Activated T-cell treated with anti-CD3 and anti-CD28 coated beads, Interleukin-2, amount 50 U/mL, for 24 hours (primary cell): ENCODE measurements at regions not wholly inside any gene's neighbourhood (a gene's known extent, or its start where the extent isn't known, plus 50 kb on each side); places are given as distances from the start of the nearest gene placed in this dataset.
"Not testable (repeated sequence)": the region's sequence is repeated elsewhere in the genome, so short reads cannot be mapped to it uniquely, and the experiment has no call there.

Experiments
- DNase-seq: peaks from one replicate; pipeline ENCODE4 v3.0.0-alpha.2; 2020
- H3K27ac Mint-ChIP-seq: 2 replicates; pipeline ENCODE4 v1.8.0; 2020; ENCODE audit warnings: mild to moderate bottlenecking, mixed read lengths
- H3K27me3 Mint-ChIP-seq: 2 replicates; pipeline ENCODE4 v1.8.0; 2020; ENCODE audit warnings: mixed read lengths
- H3K36me3 Mint-ChIP-seq: 2 replicates; pipeline ENCODE4 v1.8.0; 2020; ENCODE audit warnings: low read depth, mixed read lengths
- H3K4me1 Mint-ChIP-seq: 2 replicates; pipeline ENCODE4 v1.8.0; 2020; ENCODE audit warnings: low read depth, mixed read lengths
- H3K4me3 Mint-ChIP-seq: 2 replicates; pipeline ENCODE4 v1.8.0; 2020; ENCODE audit warnings: mild to moderate bottlenecking, moderate library complexity, mixed read lengths
- H3K9me3 Mint-ChIP-seq: 2 replicates; pipeline ENCODE4 v1.8.0; 2020; ENCODE audit warnings: mixed read lengths

DNA sequence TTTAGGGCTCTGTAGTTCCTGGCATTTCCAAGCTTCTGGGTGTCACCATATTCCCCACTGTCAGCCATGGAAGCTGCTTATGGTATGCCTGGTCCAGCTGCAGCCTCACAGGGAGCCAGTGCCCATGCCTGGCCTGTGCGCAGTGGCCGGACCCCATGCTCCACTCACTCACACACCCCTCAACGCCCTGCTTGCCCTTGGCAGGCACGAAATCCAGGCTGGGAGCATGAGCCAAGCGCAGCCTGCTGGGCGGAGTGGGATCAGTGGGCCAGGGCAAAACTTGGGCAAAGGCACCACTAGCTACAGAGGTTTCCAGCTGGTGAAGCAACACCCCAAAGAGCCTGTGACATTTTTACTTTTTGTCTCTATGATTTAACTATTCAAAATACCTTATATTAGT is 520.4 kb downstream of the RWDD3 start:
- no peak overlapping the region for H3K27ac Mint-ChIP-seq
- no peaks in the 10 kb centered on the region for H3K27me3 Mint-ChIP-seq
- DNase-seq: no peak
- H3K4me3 Mint-ChIP-seq: no peak overlapping the region
- H3K36me3 Mint-ChIP-seq: no peaks in the 10 kb centered on the region
- H3K9me3 Mint-ChIP-seq: peaks cover 22% of the 10 kb centered on the region
- no peaks in the 10 kb centered on the region for H3K4me1 Mint-ChIP-seq

DNA sequence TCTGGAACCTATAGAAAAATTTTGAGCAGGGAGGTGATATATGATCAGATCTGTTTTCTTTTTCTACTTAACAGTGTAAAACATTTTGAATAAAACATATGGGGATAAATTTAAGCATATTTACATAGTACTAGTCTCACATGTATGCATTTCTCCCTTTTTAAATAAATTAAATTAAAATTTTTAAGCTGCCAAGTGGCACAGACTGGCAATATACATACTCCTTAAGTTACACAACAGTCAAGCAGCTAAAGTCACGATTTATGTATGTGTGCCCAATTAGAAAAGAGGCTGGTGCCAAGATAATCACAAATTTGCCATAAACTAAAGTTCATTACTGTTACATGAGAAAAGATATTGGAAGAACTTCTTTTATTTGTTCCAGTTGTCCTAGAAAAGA is 532.0 kb downstream of the RWDD3 start:
- no peak overlapping the region for H3K4me3 Mint-ChIP-seq
- no peak overlapping the region for H3K27ac Mint-ChIP-seq
- H3K4me1 Mint-ChIP-seq: no peaks in the 10 kb centered on the region
- H3K9me3 Mint-ChIP-seq: peaks cover 12% of the 10 kb centered on the region
- H3K36me3 Mint-ChIP-seq: no peaks in the 10 kb centered on the region
- H3K27me3 Mint-ChIP-seq: no peaks in the 10 kb centered on the region
- no peak for DNase-seq

DNA sequence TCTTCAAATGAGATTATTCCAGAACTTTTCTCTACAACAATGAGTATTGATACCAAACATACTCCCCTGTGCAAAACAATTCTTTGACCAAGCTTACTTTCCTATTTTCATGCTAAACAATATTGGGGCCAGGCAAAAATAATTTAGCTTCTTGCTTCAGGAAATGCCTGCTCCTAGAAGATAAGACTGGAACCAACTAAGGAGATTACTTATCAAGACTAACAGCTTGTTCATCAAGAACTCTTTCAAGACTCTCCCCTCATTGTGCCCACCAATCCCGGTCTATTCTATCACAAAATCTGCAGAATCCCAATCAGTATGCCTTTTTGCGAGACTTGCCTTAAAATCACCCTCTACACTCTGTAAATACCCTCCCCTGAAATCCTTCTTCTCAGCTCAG is 536.6 kb downstream of the RWDD3 start:
- Mint-ChIP-seq H3K4me3 (no peak overlapping the region), H3K27me3 (no peaks in the 10 kb centered on the region), H3K27ac (no peak overlapping the region), H3K9me3 (peaks cover 10% of the 10 kb centered on the region), H3K36me3 (no peaks in the 10 kb centered on the region), H3K4me1 (no peaks in the 10 kb centered on the region)
- no peak for DNase-seq

DNA sequence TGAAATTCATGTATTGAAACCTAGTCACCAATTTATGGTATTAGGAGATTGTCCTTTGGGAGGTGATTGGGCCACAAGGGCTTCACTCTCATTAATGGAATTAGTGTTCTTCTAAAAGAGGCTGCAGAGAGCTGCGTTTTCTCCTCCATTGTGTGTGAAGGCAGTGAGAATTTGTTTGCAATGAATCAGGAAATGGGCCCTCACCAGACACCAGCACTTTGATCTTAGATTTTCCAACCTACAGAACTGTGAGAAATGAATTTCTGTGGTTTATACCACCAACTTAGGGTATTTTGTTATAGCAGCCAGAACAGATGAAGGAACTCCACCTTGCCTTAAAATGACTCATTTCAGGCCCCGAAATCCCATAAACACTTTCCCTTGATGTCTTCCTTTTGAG is 544.2 kb downstream of the RWDD3 start:
- H3K4me3 Mint-ChIP-seq: no peak overlapping the region

DNA sequence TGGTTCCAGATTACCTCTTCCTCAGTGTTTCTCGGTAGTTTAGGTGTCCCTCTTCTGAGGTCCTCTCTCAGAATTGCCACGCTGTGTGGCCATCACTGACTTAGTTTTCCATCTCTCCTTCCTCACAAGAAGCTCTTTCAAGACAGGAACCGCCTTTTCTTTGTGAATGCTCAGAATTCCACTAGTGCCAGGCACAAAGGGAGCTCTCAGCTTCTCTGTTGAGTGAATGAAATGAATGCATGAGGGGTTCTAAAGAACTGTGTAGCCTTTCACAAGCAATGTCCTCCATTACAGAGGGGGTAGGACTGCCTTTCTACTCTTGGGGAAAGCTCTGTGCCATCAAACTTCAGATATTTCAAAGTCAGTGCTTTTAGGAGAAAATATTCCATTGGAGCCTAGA is 546.8 kb downstream of the RWDD3 start:
- H3K4me3 Mint-ChIP-seq: no peak overlapping the region
- H3K9me3 Mint-ChIP-seq: peaks cover 10% of the 10 kb centered on the region
- no peak for DNase-seq
- no peaks in the 10 kb centered on the region for H3K4me1 Mint-ChIP-seq
- no peaks in the 10 kb centered on the region for H3K27me3 Mint-ChIP-seq
- no peaks in the 10 kb centered on the region for H3K36me3 Mint-ChIP-seq
- no peak overlapping the region for H3K27ac Mint-ChIP-seq

More for the DNA sequence above, 544.2 kb downstream of the RWDD3 start:
- H3K9me3 Mint-ChIP-seq: peaks cover 13% of the 10 kb centered on the region
- no peaks in the 10 kb centered on the region for H3K4me1 Mint-ChIP-seq
- no peaks in the 10 kb centered on the region for H3K27me3 Mint-ChIP-seq
- H3K36me3 Mint-ChIP-seq: no peaks in the 10 kb centered on the region
- H3K27ac Mint-ChIP-seq: no peak overlapping the region
- DNase-seq: no peak

DNA sequence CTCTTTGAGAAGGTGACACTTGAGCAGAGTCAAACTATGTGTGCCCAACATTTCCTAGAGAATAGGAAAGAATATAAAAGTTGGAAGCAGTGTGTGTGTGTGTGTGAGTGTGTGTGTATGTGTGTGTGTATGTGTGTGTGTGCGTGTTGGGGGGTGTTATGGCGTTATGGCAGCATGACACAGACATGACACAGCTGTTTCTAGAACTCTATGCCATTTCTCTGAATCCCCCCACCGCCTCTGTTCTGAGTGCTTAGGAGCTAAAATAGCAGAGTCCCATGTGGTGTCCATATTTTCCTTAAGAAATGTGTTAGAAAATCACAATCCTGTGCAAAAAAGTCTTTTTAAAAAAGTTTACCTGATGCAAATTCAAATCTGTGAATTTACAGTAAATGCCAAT is 556.1 kb downstream of the RWDD3 start:
- no peaks in the 10 kb centered on the region for H3K36me3 Mint-ChIP-seq
- peaks cover 9% of the 10 kb centered on the region for H3K9me3 Mint-ChIP-seq
- no peak overlapping the region for H3K27ac Mint-ChIP-seq
- H3K4me1 Mint-ChIP-seq: no peaks in the 10 kb centered on the region
- DNase-seq: no peak
- no peak overlapping the region for H3K4me3 Mint-ChIP-seq
- H3K27me3 Mint-ChIP-seq: no peaks in the 10 kb centered on the region

DNA sequence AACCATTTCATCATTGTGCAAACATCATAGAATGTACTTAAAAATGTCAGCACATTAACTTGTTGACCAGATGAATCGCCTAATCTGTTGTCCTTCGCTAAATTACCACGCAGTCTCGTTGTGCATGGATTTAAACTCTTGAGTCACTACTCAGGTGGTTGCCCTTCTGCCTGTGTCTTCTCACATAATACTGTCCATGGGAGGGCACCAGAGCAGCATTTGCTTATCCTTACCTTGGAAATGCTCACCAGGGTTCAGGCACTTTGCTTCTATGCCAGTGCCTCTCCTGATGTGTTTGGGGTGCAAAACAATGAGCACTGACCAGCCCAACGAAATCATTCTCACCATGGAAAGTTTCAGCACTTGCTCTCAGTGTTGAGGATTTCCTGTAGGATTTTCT is 559.9 kb downstream of the RWDD3 start:
- H3K27me3 Mint-ChIP-seq: no peaks in the 10 kb centered on the region
- H3K36me3 Mint-ChIP-seq: no peaks in the 10 kb centered on the region
- H3K9me3 Mint-ChIP-seq: peaks cover 6% of the 10 kb centered on the region
- no peak overlapping the region for H3K27ac Mint-ChIP-seq
- H3K4me3 Mint-ChIP-seq: no peak overlapping the region
- H3K4me1 Mint-ChIP-seq: no peaks in the 10 kb centered on the region
- DNase-seq: no peak

DNA sequence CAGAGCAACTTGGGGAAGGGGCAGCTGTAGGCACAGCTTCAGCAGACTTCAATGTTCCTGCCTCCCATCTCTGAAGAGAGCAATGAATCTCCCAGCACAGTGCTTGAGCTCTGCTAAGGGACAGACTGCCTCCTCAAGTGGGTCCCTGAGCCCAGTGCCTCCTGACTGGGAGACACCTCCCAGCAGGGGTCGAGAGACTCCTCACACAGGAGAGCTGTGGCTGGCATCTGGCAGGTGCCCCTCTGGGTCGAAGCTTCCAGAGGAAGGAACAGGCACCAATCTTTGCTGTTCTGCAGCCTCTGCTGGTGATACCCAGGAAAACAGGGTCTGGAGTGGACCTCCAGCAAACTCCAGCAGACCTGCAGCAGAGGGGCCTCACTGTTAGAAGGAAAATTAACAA is 563.8 kb downstream of the RWDD3 start:
- H3K9me3 Mint-ChIP-seq, DNase-seq, H3K36me3 Mint-ChIP-seq, H3K4me1 Mint-ChIP-seq, H3K27ac Mint-ChIP-seq, H3K4me3 Mint-ChIP-seq, H3K27me3 Mint-ChIP-seq: not testable (repeated sequence)

DNA sequence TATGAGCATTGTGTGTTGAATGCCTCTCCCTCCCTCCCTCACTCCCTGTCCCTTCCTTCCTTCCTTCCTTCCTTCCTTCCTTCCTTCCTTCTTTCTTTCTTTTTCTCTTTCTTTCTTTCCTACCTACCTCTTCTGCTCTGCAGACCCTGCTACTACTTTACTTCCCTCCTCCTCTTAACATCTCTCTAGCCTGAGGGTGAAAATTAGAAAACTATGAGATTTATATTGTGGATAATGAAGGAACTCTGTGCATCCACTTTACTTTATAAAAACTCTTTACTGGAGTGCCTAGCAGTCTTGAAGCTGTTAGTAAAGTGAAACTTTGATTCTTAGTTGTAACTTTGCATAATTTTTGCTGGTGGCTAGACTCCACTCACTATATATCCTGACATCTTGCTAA is 572.2 kb downstream of the RWDD3 start:
- Mint-ChIP-seq H3K27me3 (no peaks in the 10 kb centered on the region), H3K4me1 (no peaks in the 10 kb centered on the region), H3K27ac (no peak overlapping the region), H3K4me3 (no peak overlapping the region), H3K36me3 (no peaks in the 10 kb centered on the region), H3K9me3 (peaks cover 23% of the 10 kb centered on the region)
- DNase-seq: no peak

DNA sequence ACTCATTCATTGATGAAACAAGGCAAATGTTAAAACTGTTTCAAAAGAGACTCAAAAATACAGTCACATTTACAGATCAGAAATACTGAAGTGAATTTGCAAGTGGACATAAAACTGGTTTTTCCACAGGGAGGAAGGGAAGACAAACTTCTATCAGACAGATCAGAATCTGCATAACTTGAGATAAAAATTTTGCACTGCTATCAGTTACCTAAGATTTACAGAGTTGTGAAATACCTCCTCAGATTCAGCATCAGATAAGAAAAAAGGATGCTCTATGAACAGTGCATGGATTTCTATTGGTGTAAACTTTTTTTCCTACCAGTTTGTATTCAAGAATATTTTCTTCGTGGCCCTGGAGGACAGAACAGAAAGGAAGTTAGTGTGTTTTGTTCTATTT is 575.4 kb downstream of the RWDD3 start:
- Mint-ChIP-seq H3K4me1 (no peaks in the 10 kb centered on the region), H3K27ac (no peak overlapping the region), H3K36me3 (no peaks in the 10 kb centered on the region), H3K27me3 (no peaks in the 10 kb centered on the region), H3K4me3 (no peak overlapping the region), H3K9me3 (peaks cover 13% of the 10 kb centered on the region)
- DNase-seq: no peak

DNA sequence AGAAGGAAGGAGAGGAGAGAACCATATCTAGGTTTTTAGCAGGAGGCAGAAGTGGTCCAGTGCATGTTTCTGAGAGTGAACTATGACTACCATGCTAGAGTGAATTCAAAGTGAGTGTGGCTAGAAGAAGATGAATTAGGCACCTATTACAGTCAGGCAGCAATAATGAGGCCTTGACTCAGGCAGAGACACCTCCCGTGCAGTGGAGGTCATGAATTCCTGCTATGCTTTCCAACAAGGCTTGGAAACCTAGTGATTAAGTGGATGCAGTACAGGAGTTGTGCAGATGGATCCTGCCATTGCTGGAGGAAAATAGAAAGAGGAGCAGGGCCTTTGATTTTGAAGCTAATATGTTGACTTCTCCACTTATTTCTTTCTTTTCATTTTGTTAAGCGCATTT is 581.5 kb downstream of the RWDD3 start:
- Mint-ChIP-seq H3K36me3 (no peaks in the 10 kb centered on the region), H3K4me3 (no peak overlapping the region), H3K9me3 (peaks cover 6% of the 10 kb centered on the region), H3K27ac (no peak overlapping the region), H3K4me1 (no peaks in the 10 kb centered on the region), H3K27me3 (no peaks in the 10 kb centered on the region)
- no peak for DNase-seq

DNA sequence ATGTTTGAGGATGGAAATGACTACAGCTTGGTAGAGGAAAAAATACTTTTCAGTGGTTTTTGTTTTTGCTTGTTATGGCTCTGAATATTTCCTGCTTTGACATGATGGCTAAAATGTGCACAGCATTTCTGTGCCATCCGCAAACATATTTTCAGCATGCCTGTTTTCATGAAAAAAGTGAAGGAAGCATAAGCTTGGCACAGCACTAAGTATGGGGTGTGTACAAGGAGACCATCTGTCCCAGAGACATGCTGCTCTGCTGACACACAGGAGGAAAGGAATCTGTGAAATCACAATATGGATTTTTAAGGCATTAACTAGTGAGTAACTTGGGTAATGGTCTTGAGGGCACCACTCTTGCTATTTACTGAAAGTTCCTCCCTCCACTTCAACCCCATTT is 595.5 kb downstream of the RWDD3 start:
- no peaks in the 10 kb centered on the region for H3K4me1 Mint-ChIP-seq
- H3K27me3 Mint-ChIP-seq: no peaks in the 10 kb centered on the region
- no peaks in the 10 kb centered on the region for H3K36me3 Mint-ChIP-seq
- no peak overlapping the region for H3K27ac Mint-ChIP-seq
- H3K9me3 Mint-ChIP-seq: peaks cover 4% of the 10 kb centered on the region
- H3K4me3 Mint-ChIP-seq: no peak overlapping the region
- DNase-seq: no peak

DNA sequence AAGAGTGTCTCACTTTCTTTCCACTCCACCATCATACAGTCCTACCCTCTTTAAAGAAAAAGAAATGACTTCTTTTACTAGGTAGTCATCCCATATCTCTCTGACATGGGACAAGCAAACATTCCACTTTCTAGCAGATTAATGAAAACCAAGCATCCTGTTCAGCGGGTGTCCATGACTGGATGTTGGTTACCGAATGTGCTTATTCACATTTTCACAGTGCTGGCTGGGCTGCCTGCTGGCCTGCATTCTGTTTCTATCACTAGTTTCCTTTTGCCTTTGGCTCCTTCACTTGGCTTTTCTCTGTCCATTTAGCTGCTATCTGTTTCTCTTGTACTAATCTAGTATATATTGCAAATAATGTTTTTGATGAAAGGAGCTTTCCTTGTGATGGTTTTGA is 598.4 kb downstream of the RWDD3 start:
- Mint-ChIP-seq H3K27me3 (no peaks in the 10 kb centered on the region), H3K4me1 (no peaks in the 10 kb centered on the region), H3K9me3 (peaks cover 21% of the 10 kb centered on the region), H3K27ac (no peak overlapping the region), H3K36me3 (no peaks in the 10 kb centered on the region), H3K4me3 (no peak overlapping the region)
- DNase-seq: no peak

DNA sequence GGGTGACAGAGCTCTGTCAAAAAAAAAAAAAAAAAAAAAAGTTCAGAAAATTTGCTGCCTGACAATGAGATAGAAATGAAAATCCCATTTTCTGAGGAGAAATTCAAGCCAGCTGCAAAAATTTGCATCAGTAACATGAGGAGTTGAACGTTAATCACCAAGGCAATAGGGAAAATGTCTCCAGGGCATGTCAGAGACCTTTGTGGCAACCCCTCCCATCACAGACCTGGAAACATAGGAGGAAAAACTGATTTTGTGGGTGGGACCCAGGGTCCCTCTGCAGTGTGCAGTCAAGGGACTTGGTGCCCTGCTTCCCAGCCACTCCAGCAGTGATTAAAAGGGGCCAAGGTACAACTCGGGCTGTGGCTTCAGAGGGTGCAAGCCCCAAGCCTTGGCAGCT is 615.4 kb downstream of the RWDD3 start:
- H3K4me3 Mint-ChIP-seq: no peak overlapping the region
- H3K9me3 Mint-ChIP-seq: peaks cover 3% of the 10 kb centered on the region
- no peaks in the 10 kb centered on the region for H3K4me1 Mint-ChIP-seq
- H3K27ac Mint-ChIP-seq: no peak overlapping the region
- no peak for DNase-seq
- H3K36me3 Mint-ChIP-seq: no peaks in the 10 kb centered on the region
- H3K27me3 Mint-ChIP-seq: no peaks in the 10 kb centered on the region

DNA sequence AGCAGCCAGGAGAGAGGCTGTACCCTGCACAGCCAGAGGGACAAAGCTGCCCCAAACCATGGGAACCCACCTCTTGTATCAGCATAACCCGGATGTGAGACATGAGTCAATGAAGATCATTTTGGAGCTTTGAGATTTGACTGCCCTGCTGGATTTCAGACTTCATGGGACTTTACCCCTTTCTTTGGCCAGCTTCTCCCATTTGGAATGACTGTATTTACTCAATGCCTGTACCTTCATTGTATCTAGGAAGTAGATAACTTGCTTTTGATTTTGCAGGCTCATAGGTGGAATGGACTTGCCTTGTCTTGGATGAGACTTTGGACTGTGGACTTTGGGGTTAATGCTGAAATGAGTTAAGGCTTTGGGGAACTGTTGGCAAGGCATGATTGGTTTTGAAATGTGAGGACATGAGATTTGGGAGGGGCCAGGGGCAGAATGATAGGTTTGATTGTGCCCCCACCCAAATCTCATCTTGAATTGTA is 616.2 kb downstream of the RWDD3 start:
- no peaks in the 10 kb centered on the region for H3K4me1 Mint-ChIP-seq
- H3K4me3 Mint-ChIP-seq: no peak overlapping the region
- no peaks in the 10 kb centered on the region for H3K36me3 Mint-ChIP-seq
- DNase-seq: no peak
- no peaks in the 10 kb centered on the region for H3K27me3 Mint-ChIP-seq
- H3K9me3 Mint-ChIP-seq: peaks cover 3% of the 10 kb centered on the region
- no peak overlapping the region for H3K27ac Mint-ChIP-seq

DNA sequence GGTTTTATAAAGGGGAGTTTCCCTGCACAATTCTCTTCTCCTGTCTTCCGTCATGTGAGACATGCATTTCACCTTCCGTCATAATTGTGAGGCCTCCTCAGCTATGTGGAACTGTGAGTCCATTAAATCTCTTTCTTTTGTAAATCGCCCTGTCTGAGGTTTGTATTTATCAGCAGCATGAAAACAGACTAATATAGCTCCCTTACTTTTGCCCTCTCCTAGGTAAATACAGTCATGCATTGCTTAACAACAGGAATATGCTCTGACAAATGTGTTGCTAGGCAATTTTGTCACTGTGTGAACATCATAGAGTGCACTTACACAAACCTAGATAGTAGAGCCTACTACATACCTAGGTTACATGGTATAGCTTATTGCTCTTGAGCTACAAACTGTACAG is 616.8 kb downstream of the RWDD3 start:
- peaks cover 4% of the 10 kb centered on the region for H3K9me3 Mint-ChIP-seq
- H3K4me3 Mint-ChIP-seq: no peak overlapping the region
- H3K4me1 Mint-ChIP-seq: no peaks in the 10 kb centered on the region
- H3K27ac Mint-ChIP-seq: no peak overlapping the region
- no peak for DNase-seq
- no peaks in the 10 kb centered on the region for H3K36me3 Mint-ChIP-seq
- H3K27me3 Mint-ChIP-seq: no peaks in the 10 kb centered on the region
